Astrocyte (in vitro differentiated cells and primary cell): ENCODE measurements at regions not wholly inside any gene's neighbourhood (a gene's known extent, or its start where the extent isn't known, plus 50 kb on each side); places are given as distances from the start of the nearest gene placed in this dataset.

ENCODE experiments used
- EZH2 ChIP-seq: IDR thresholded peaks from 2 replicates; pipeline ENCODE4 v1.6.1; 2012; ENCODE audit warnings: mild to moderate bottlenecking, low read length, inconsistent platforms; ENCODE audit not compliant: insufficient read depth
- TF ChIP-seq, protein P1 (sequence below): IDR thresholded peaks from 2 replicates; pipeline ENCODE4 v1.5.1; 2011; ENCODE audit warnings: low read depth, mild to moderate bottlenecking, inconsistent platforms, low read length, moderate library complexity; ENCODE audit not compliant: insufficient read depth

DNA sequence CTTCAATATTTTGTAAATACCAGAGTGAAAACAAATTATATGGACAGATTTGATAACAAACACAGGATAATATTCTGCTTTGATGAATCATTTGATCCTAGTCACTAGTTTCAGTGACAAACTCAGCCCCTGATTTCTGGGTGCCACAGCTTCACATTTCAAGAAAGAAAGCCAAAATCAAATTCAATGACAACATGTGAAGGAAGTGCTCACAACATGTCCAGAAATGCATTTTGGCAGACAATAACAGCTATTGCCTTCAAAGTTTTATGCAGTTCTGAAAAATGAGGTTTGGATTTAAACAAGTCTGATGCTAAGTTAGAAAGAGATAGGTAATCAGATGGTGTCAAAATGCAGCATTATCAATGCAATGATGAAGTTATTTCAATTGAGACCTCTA lies 106.9 kb upstream of the PIEZO2 start:
- TF ChIP-seq, protein P1, sequence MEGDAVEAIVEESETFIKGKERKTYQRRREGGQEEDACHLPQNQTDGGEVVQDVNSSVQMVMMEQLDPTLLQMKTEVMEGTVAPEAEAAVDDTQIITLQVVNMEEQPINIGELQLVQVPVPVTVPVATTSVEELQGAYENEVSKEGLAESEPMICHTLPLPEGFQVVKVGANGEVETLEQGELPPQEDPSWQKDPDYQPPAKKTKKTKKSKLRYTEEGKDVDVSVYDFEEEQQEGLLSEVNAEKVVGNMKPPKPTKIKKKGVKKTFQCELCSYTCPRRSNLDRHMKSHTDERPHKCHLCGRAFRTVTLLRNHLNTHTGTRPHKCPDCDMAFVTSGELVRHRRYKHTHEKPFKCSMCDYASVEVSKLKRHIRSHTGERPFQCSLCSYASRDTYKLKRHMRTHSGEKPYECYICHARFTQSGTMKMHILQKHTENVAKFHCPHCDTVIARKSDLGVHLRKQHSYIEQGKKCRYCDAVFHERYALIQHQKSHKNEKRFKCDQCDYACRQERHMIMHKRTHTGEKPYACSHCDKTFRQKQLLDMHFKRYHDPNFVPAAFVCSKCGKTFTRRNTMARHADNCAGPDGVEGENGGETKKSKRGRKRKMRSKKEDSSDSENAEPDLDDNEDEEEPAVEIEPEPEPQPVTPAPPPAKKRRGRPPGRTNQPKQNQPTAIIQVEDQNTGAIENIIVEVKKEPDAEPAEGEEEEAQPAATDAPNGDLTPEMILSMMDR = no peak
- no peak for TF ChIP-seq EZH2
